DOHH2 (cell line): ENCODE measurements at regions not wholly inside any gene's neighbourhood (a gene's known extent, or its start where the extent isn't known, plus 50 kb on each side); places are given as distances from the start of the nearest gene placed in this dataset.

Experiments used
- H3F3A ChIP-seq: fragments of 200-600 bp; sonication (generic), shearing (Covaris generic); 2 replicates; pipeline ENCODE4 v1.6.0; 2016; ENCODE audit warnings: antibody characterized with exemption, mild to moderate bottlenecking; ENCODE audit not compliant: control insufficient read depth, insufficient read depth
- H3K27ac ChIP-seq: fragments of 200-600 bp; sonication (generic); 2 replicates; pipeline ENCODE4 v1.5.1; 2014; ENCODE audit warnings: low read depth, mild to moderate bottlenecking, low read length, moderate library complexity
- H3K27me3 ChIP-seq: fragments of 200-600 bp; sonication (generic); 2 replicates; pipeline ENCODE4 v1.6.1; 2014; ENCODE audit warnings: mild to moderate bottlenecking, low read length, mixed read lengths; ENCODE audit not compliant: control insufficient read depth
- H3K36me3 ChIP-seq: fragments of 200-600 bp; sonication (generic); 2 replicates; pipeline ENCODE4 v1.6.1; 2014; ENCODE audit warnings: mild to moderate bottlenecking, low read length, moderate library complexity, mixed read lengths; ENCODE audit not compliant: control insufficient read depth
- H3K4me1 ChIP-seq: fragments of 200-600 bp; sonication (generic); 2 replicates; pipeline ENCODE4 v1.6.1; 2014; ENCODE audit warnings: mild to moderate bottlenecking, low read length, mixed read lengths; ENCODE audit not compliant: control insufficient read depth
- H3K4me2 ChIP-seq: fragments of 200-600 bp; sonication (generic); 2 replicates; pipeline ENCODE4 v1.6.0; 2014; ENCODE audit warnings: mild to moderate bottlenecking, low read length, moderate library complexity
- H3K4me3 ChIP-seq: fragments of 200-600 bp; sonication (generic); 2 replicates; pipeline ENCODE4 v1.5.1; 2014; ENCODE audit warnings: mild to moderate bottlenecking, low read length, mixed read lengths
- H3K79me2 ChIP-seq: fragments of 200-600 bp; sonication (generic); 2 replicates; pipeline ENCODE4 v1.6.1; 2014; ENCODE audit warnings: mild to moderate bottlenecking, low read length, mixed read lengths; ENCODE audit not compliant: control insufficient read depth
- H3K9me2 ChIP-seq: fragments of 200-600 bp; sonication (generic); replicated peaks from 2 replicates; pipeline ENCODE4 v1.6.1; 2014; ENCODE audit warnings: mild to moderate bottlenecking, low read length, mixed read lengths; ENCODE audit not compliant: control insufficient read depth
- H3K9me3 ChIP-seq: fragments of 200-600 bp; sonication (generic); 2 replicates; pipeline ENCODE4 v1.6.1; 2014; ENCODE audit warnings: antibody characterized with exemption, low read length, mixed read lengths; ENCODE audit not compliant: control insufficient read depth, insufficient read depth
- H4K20me1 ChIP-seq: fragments of 200-600 bp; sonication (generic); 2 replicates; pipeline ENCODE4 v1.6.0; 2014; ENCODE audit warnings: low read depth, mild to moderate bottlenecking, antibody characterized with exemption, low read length, moderate library complexity; ENCODE audit not compliant: control insufficient read depth, insufficient read depth
- EZH2phosphoT487 ChIP-seq: fragments of 200-600 bp; sonication (generic); IDR thresholded peaks from 2 replicates; pipeline ENCODE4 v1.6.1; 2017; ENCODE audit warnings: borderline replicate concordance, mild to moderate bottlenecking, antibody characterized with exemption, low read length, moderate library complexity, mixed read lengths
- TF ChIP-seq, protein P1 (sequence below): fragments of 200-600 bp; sonication (generic); IDR thresholded peaks from one replicate; pipeline ENCODE4 v1.5.1; 2014; ENCODE audit warnings: antibody characterized with exemption, mild to moderate bottlenecking, low read depth, low read length; ENCODE audit not compliant: poor library complexity, severe bottlenecking

DNA sequence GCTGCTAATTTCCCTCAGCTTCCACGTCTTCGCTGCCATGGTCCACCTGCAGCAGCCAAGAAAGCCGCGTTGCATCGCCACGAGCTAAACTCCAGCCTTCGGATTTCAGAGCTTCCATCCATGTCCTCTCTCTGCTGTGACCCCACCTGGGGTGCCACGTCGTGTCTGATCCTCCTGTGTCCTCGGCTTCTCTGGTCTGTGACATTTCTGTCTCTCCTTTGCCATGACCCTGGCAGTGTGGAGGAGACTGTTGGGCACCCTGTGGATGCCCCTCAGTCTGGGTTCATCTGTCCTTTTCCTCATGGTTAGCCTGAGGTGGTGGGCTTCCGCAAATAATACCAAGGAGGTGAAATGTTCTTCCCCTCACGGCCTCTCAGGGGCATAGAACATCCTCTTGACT, 106.8 kb downstream of the RTP5 start:
- TF ChIP-seq EZH2phosphoT487 = no peak
- TF ChIP-seq, protein P1, sequence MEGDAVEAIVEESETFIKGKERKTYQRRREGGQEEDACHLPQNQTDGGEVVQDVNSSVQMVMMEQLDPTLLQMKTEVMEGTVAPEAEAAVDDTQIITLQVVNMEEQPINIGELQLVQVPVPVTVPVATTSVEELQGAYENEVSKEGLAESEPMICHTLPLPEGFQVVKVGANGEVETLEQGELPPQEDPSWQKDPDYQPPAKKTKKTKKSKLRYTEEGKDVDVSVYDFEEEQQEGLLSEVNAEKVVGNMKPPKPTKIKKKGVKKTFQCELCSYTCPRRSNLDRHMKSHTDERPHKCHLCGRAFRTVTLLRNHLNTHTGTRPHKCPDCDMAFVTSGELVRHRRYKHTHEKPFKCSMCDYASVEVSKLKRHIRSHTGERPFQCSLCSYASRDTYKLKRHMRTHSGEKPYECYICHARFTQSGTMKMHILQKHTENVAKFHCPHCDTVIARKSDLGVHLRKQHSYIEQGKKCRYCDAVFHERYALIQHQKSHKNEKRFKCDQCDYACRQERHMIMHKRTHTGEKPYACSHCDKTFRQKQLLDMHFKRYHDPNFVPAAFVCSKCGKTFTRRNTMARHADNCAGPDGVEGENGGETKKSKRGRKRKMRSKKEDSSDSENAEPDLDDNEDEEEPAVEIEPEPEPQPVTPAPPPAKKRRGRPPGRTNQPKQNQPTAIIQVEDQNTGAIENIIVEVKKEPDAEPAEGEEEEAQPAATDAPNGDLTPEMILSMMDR = no peak

DNA sequence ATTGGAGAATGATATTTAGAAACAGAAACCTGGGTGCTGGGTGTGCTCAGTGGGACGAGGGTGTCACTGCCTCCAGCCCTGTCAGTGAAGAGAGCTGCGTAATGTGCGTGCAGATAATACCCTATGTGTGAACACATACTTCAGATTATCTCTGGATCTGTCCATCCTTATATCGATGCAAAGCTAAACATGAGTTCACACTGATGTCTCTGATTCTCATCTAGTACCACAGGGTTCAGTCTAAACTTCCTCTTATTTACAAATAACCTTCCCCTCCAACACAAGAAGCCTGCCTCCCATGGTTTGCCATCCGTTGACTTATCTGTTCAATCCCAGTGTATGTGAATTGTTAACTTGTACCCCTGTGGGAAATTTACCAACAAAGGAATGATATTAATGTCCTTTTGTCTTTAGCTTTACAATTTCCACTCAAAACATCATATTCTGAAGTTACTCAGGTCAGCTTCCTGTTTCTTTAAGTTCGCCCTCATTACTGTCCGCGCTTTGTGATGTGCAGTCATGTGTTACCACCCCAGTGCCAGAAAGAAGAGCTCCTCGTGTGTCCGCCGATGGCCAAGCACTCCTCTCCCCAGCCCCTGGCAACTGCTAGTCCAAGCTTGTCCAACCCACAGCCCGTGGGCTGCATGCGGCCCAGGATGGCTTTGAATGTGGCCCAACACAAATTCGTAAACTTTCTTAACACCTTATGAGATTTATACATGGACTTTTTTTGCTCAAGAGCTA, 108.2 kb downstream of the RTP5 start:
- H3K36me3 ChIP-seq = no peaks in the 10 kb centered on the region
- H3K9me2 ChIP-seq = no peaks in the 10 kb centered on the region
- no peaks in the 10 kb centered on the region for H4K20me1 ChIP-seq
- H3K4me3 ChIP-seq = no peak overlapping the region
- peak overlapping the region; percentile 31 for H3K4me2 ChIP-seq
- H3K9me3 ChIP-seq = no peaks in the 10 kb centered on the region
- TF ChIP-seq, protein P1 = no peak
- TF ChIP-seq EZH2phosphoT487 = no peak
- no peaks in the 10 kb centered on the region for H3K27me3 ChIP-seq
- peak overlapping the region; percentile 10; the same call in 1 of the 2 replicates for H3K27ac ChIP-seq
- no peaks in the 10 kb centered on the region for H3K79me2 ChIP-seq
- peaks cover 13% of the 10 kb centered on the region for H3K4me1 ChIP-seq
- no peaks in the 10 kb centered on the region for H3F3A ChIP-seq

More for the DNA sequence above, 106.8 kb downstream of the RTP5 start:
- no peaks in the 10 kb centered on the region for H3F3A ChIP-seq
- peaks cover 13% of the 10 kb centered on the region for H3K4me1 ChIP-seq
- no peaks in the 10 kb centered on the region for H3K27me3 ChIP-seq
- no peaks in the 10 kb centered on the region for H3K9me2 ChIP-seq
- H3K27ac ChIP-seq = no peak overlapping the region
- H3K79me2 ChIP-seq = no peaks in the 10 kb centered on the region
- no peak overlapping the region for H3K4me2 ChIP-seq
- no peaks in the 10 kb centered on the region for H3K36me3 ChIP-seq
- no peaks in the 10 kb centered on the region for H4K20me1 ChIP-seq
- H3K4me3 ChIP-seq = no peak overlapping the region
- peaks cover 3% of the 10 kb centered on the region; the same call in 1 of the 2 replicates for H3K9me3 ChIP-seq

- Histone ChIP-seq H3K27me3 (no peaks in the 10 kb centered on the region), H3K4me3 (no peak overlapping the region), H3K27ac (no peak overlapping the region), H4K20me1 (no peaks in the 10 kb centered on the region), H3F3A (no peaks in the 10 kb centered on the region), H3K4me1 (peaks cover 13% of the 10 kb centered on the region), H3K4me2 (no peak overlapping the region), H3K79me2 (no peaks in the 10 kb centered on the region), H3K36me3 (no peaks in the 10 kb centered on the region), H3K9me2 (no peaks in the 10 kb centered on the region), H3K9me3 (no peaks in the 10 kb centered on the region)
- TF ChIP-seq, protein P1 = no peak
- no peak for TF ChIP-seq EZH2phosphoT487
Observed at GRCh38 chr2:241978670-241979069, 109.1 kb downstream of the RTP5 start.
